ENCODE measurements at regions not wholly inside any gene's neighbourhood (a gene's known extent, or its start where the extent isn't known, plus 50 kb on each side); places are given as distances from the start of the nearest gene placed in this dataset.

- H3K4me3 Mint-ChIP-seq = no peak overlapping the region
- H3K27me3 Mint-ChIP-seq (ENCODE audit: low read depth) = no peaks in the 10 kb centered on the region
- H3K36me3 Mint-ChIP-seq (ENCODE audit: low read depth) = no peaks in the 10 kb centered on the region
- no peaks in the 10 kb centered on the region for H3K4me1 Mint-ChIP-seq (ENCODE audit: low read depth)
- H3K9me3 Mint-ChIP-seq = peaks cover 4% of the 10 kb centered on the region
- H3K27ac Mint-ChIP-seq = no peak overlapping the region
These were observed 563.9 kb upstream of the ADARB2 start for GRCh38 chr10:2301227-2301626.

GRCh38 chr10:2300231-2300630 lies 562.9 kb upstream of the ADARB2 start:
- Mint-ChIP-seq H3K4me3 (no peak overlapping the region), H3K4me1 (ENCODE audit: low read depth) (no peaks in the 10 kb centered on the region), H3K36me3 (ENCODE audit: low read depth) (no peaks in the 10 kb centered on the region), H3K27me3 (ENCODE audit: low read depth) (no peaks in the 10 kb centered on the region), H3K27ac (no peak overlapping the region), H3K9me3 (peaks cover 4% of the 10 kb centered on the region)

- no peak overlapping the region for H3K4me3 Mint-ChIP-seq
- H3K27ac Mint-ChIP-seq = no peak overlapping the region
- H3K4me1 Mint-ChIP-seq (ENCODE audit: low read depth) = no peaks in the 10 kb centered on the region
- no peaks in the 10 kb centered on the region for H3K36me3 Mint-ChIP-seq (ENCODE audit: low read depth)
- H3K27me3 Mint-ChIP-seq (ENCODE audit: low read depth) = no peaks in the 10 kb centered on the region
- H3K9me3 Mint-ChIP-seq = peaks cover 4% of the 10 kb centered on the region
These were observed 559.0 kb upstream of the ADARB2 start for GRCh38 chr10:2296179-2296891.

- Mint-ChIP-seq H3K9me3 (no peaks in the 10 kb centered on the region), H3K4me3 (no peak overlapping the region), H3K27ac (no peak overlapping the region), H3K4me1 (ENCODE audit: low read depth) (no peaks in the 10 kb centered on the region), H3K36me3 (ENCODE audit: low read depth) (no peaks in the 10 kb centered on the region), H3K27me3 (ENCODE audit: low read depth) (no peaks in the 10 kb centered on the region)
These were observed 557.4 kb upstream of the ADARB2 start for GRCh38 chr10:2294739-2295138.

- no peak overlapping the region for H3K4me3 Mint-ChIP-seq
- no peaks in the 10 kb centered on the region for H3K4me1 Mint-ChIP-seq (ENCODE audit: low read depth)
These were observed 546.7 kb upstream of the ADARB2 start for GRCh38 chr10:2284071-2284470.

GRCh38 chr10:2282202-2282601 lies 544.9 kb upstream of the ADARB2 start:
- H3K4me1 Mint-ChIP-seq (ENCODE audit: low read depth) = no peaks in the 10 kb centered on the region
- H3K27ac Mint-ChIP-seq = no peak overlapping the region
- no peaks in the 10 kb centered on the region for H3K27me3 Mint-ChIP-seq (ENCODE audit: low read depth)
- H3K36me3 Mint-ChIP-seq (ENCODE audit: low read depth) = no peaks in the 10 kb centered on the region
- H3K4me3 Mint-ChIP-seq = no peak overlapping the region
- H3K9me3 Mint-ChIP-seq = no peaks in the 10 kb centered on the region

More at GRCh38 chr10:2284071-2284470, 546.7 kb upstream of the ADARB2 start:
- Mint-ChIP-seq H3K9me3 (no peaks in the 10 kb centered on the region), H3K27me3 (ENCODE audit: low read depth) (no peaks in the 10 kb centered on the region), H3K36me3 (ENCODE audit: low read depth) (no peaks in the 10 kb centered on the region), H3K27ac (no peak overlapping the region)

- Mint-ChIP-seq H3K27me3 (ENCODE audit: low read depth) (no peaks in the 10 kb centered on the region), H3K36me3 (ENCODE audit: low read depth) (no peaks in the 10 kb centered on the region), H3K9me3 (peaks cover 4% of the 10 kb centered on the region), H3K4me3 (no peak overlapping the region), H3K27ac (no peak overlapping the region), H3K4me1 (ENCODE audit: low read depth) (no peaks in the 10 kb centered on the region)
These were observed 543.5 kb upstream of the ADARB2 start for GRCh38 chr10:2280713-2281300.

GRCh38 chr10:2279711-2280110 lies 542.4 kb upstream of the ADARB2 start:
- H3K4me3 Mint-ChIP-seq = no peak overlapping the region
- H3K36me3 Mint-ChIP-seq (ENCODE audit: low read depth) = no peaks in the 10 kb centered on the region
- H3K27me3 Mint-ChIP-seq (ENCODE audit: low read depth) = no peaks in the 10 kb centered on the region
- no peaks in the 10 kb centered on the region for H3K4me1 Mint-ChIP-seq (ENCODE audit: low read depth)
- H3K27ac Mint-ChIP-seq = no peak overlapping the region
- H3K9me3 Mint-ChIP-seq = peaks cover 4% of the 10 kb centered on the region

- no peak overlapping the region for H3K27ac Mint-ChIP-seq
- H3K36me3 Mint-ChIP-seq (ENCODE audit: low read depth) = no peaks in the 10 kb centered on the region
- H3K4me1 Mint-ChIP-seq (ENCODE audit: low read depth) = no peaks in the 10 kb centered on the region
- H3K4me3 Mint-ChIP-seq = no peak overlapping the region
- peaks cover 4% of the 10 kb centered on the region for H3K9me3 Mint-ChIP-seq
- no peaks in the 10 kb centered on the region for H3K27me3 Mint-ChIP-seq (ENCODE audit: low read depth)
These were observed 541.0 kb upstream of the ADARB2 start for GRCh38 chr10:2278363-2278762.

- Mint-ChIP-seq H3K9me3 (no peaks in the 10 kb centered on the region), H3K27ac (no peak overlapping the region), H3K4me1 (ENCODE audit: low read depth) (no peaks in the 10 kb centered on the region), H3K36me3 (ENCODE audit: low read depth) (no peaks in the 10 kb centered on the region), H3K4me3 (no peak overlapping the region), H3K27me3 (ENCODE audit: low read depth) (no peaks in the 10 kb centered on the region)
These were observed 526.2 kb upstream of the ADARB2 start for GRCh38 chr10:2263561-2263960.

- Mint-ChIP-seq H3K9me3 (no peaks in the 10 kb centered on the region), H3K4me3 (no peak overlapping the region), H3K4me1 (ENCODE audit: low read depth) (no peaks in the 10 kb centered on the region), H3K27ac (no peak overlapping the region), H3K27me3 (ENCODE audit: low read depth) (no peaks in the 10 kb centered on the region), H3K36me3 (ENCODE audit: low read depth) (no peaks in the 10 kb centered on the region)
These were observed 525.6 kb upstream of the ADARB2 start for GRCh38 chr10:2262878-2263277.

- Mint-ChIP-seq H3K4me1 (ENCODE audit: low read depth) (no peaks in the 10 kb centered on the region), H3K9me3 (no peaks in the 10 kb centered on the region), H3K4me3 (no peak overlapping the region), H3K27ac (no peak overlapping the region), H3K27me3 (ENCODE audit: low read depth) (no peaks in the 10 kb centered on the region), H3K36me3 (ENCODE audit: low read depth) (no peaks in the 10 kb centered on the region)
These were observed 525.0 kb upstream of the ADARB2 start for GRCh38 chr10:2262333-2262732.

GRCh38 chr10:2256241-2256640 lies 518.9 kb upstream of the ADARB2 start:
- Mint-ChIP-seq H3K27me3 (ENCODE audit: low read depth) (no peaks in the 10 kb centered on the region), H3K9me3 (peaks cover 3% of the 10 kb centered on the region), H3K36me3 (ENCODE audit: low read depth) (no peaks in the 10 kb centered on the region), H3K4me1 (ENCODE audit: low read depth) (no peaks in the 10 kb centered on the region), H3K27ac (no peak overlapping the region), H3K4me3 (no peak overlapping the region)

- Mint-ChIP-seq H3K27me3 (ENCODE audit: low read depth) (no peaks in the 10 kb centered on the region), H3K36me3 (ENCODE audit: low read depth) (no peaks in the 10 kb centered on the region), H3K9me3 (peaks cover 3% of the 10 kb centered on the region), H3K4me1 (ENCODE audit: low read depth) (no peaks in the 10 kb centered on the region), H3K4me3 (no peak overlapping the region), H3K27ac (no peak overlapping the region)
These were observed 514.8 kb upstream of the ADARB2 start for GRCh38 chr10:2252096-2252495.

GRCh38 chr10:2251631-2252030 lies 514.3 kb upstream of the ADARB2 start:
- Mint-ChIP-seq H3K4me1 (ENCODE audit: low read depth) (no peaks in the 10 kb centered on the region), H3K9me3 (peaks cover 3% of the 10 kb centered on the region), H3K27me3 (ENCODE audit: low read depth) (no peaks in the 10 kb centered on the region), H3K4me3 (no peak overlapping the region), H3K36me3 (ENCODE audit: low read depth) (no peaks in the 10 kb centered on the region), H3K27ac (no peak overlapping the region)

All from T-helper 1 cell treated with Interleukin-12 subunit alpha and Interleukin-12 subunit beta and Interleukin-4 antibody, amounts not matched to agents 30 μg/mL and 1 μg/mL, for 36 hours (primary cell).